ENCODE measurements at regions not wholly inside any gene's neighbourhood (a gene's known extent, or its start where the extent isn't known, plus 50 kb on each side); places are given as distances from the start of the nearest gene placed in this dataset.
"Not testable (repeated sequence)": the region's sequence is repeated elsewhere in the genome, so short reads cannot be mapped to it uniquely, and the experiment has no call there.

- H3K27ac Mint-ChIP-seq (ENCODE audit: unreplicated experiment), result no peak overlapping the region
- intact Hi-C loops (cut with micrococcal nuclease; ENCODE audit: unreplicated experiment), result no loop called here
- peaks cover 3% of the 10 kb centered on the region for H3K9me3 Mint-ChIP-seq (ENCODE audit: low read depth, unreplicated experiment)
- H3K4me3 Mint-ChIP-seq (ENCODE audit: low read depth, unreplicated experiment), result no peak overlapping the region
- H3K36me3 Mint-ChIP-seq (ENCODE audit: insufficient read depth, unreplicated experiment), result no peaks in the 10 kb centered on the region
- no peak for DNase-seq
- H3K27me3 Mint-ChIP-seq (ENCODE audit: unreplicated experiment), result no peaks in the 10 kb centered on the region
- H3K4me1 Mint-ChIP-seq (ENCODE audit: low read depth, unreplicated experiment), result no peaks in the 10 kb centered on the region
- BruUV-seq (replicated peaks), result no TSS peak
- no peak for TF ChIP-seq CTCF (IDR thresholded peaks at IDR 0.05; ENCODE audit: unreplicated experiment)
- CTCF ChIA-PET, result no interaction called here
Measured at GRCh38 chr17:21756856-21757619, 64.7 kb downstream of the KCNJ18 start.

- intact Hi-C loops (cut with micrococcal nuclease; ENCODE audit: unreplicated experiment); H3K4me3 Mint-ChIP-seq (ENCODE audit: low read depth, unreplicated experiment); DNase-seq; BruUV-seq (replicated peaks); H3K9me3 Mint-ChIP-seq (ENCODE audit: low read depth, unreplicated experiment); H3K27me3 Mint-ChIP-seq (ENCODE audit: unreplicated experiment); H3K27ac Mint-ChIP-seq (ENCODE audit: unreplicated experiment); H3K4me1 Mint-ChIP-seq (ENCODE audit: low read depth, unreplicated experiment); H3K36me3 Mint-ChIP-seq (ENCODE audit: insufficient read depth, unreplicated experiment); CTCF ChIA-PET: not testable (repeated sequence)
Measured at GRCh38 chr17:21759636-21760035, 67.3 kb downstream of the KCNJ18 start.

- H3K27me3 Mint-ChIP-seq (ENCODE audit: unreplicated experiment); DNase-seq; H3K9me3 Mint-ChIP-seq (ENCODE audit: low read depth, unreplicated experiment); H3K36me3 Mint-ChIP-seq (ENCODE audit: insufficient read depth, unreplicated experiment); CTCF ChIA-PET; H3K4me1 Mint-ChIP-seq (ENCODE audit: low read depth, unreplicated experiment); intact Hi-C loops (cut with micrococcal nuclease; ENCODE audit: unreplicated experiment); H3K27ac Mint-ChIP-seq (ENCODE audit: unreplicated experiment); H3K4me3 Mint-ChIP-seq (ENCODE audit: low read depth, unreplicated experiment); BruUV-seq (replicated peaks): not testable (repeated sequence)
Measured at GRCh38 chr17:21763738-21764340, 71.5 kb downstream of the KCNJ18 start.

- BruUV-seq (replicated peaks), result not testable (repeated sequence)
Measured at GRCh38 chr17:21765651-21766290, 73.4 kb downstream of the KCNJ18 start.

GRCh38 chr17:21766565-21766964, 74.2 kb downstream of the KCNJ18 start:
- H3K4me3 Mint-ChIP-seq (ENCODE audit: low read depth, unreplicated experiment); DNase-seq; H3K4me1 Mint-ChIP-seq (ENCODE audit: low read depth, unreplicated experiment); CTCF ChIA-PET; H3K9me3 Mint-ChIP-seq (ENCODE audit: low read depth, unreplicated experiment); BruUV-seq (replicated peaks); H3K27me3 Mint-ChIP-seq (ENCODE audit: unreplicated experiment); H3K36me3 Mint-ChIP-seq (ENCODE audit: insufficient read depth, unreplicated experiment); intact Hi-C loops (cut with micrococcal nuclease; ENCODE audit: unreplicated experiment); H3K27ac Mint-ChIP-seq (ENCODE audit: unreplicated experiment): not testable (repeated sequence)

More at GRCh38 chr17:21765651-21766290, 73.4 kb downstream of the KCNJ18 start:
- H3K27me3 Mint-ChIP-seq (ENCODE audit: unreplicated experiment); H3K36me3 Mint-ChIP-seq (ENCODE audit: insufficient read depth, unreplicated experiment); H3K4me1 Mint-ChIP-seq (ENCODE audit: low read depth, unreplicated experiment); H3K27ac Mint-ChIP-seq (ENCODE audit: unreplicated experiment); DNase-seq; H3K9me3 Mint-ChIP-seq (ENCODE audit: low read depth, unreplicated experiment); H3K4me3 Mint-ChIP-seq (ENCODE audit: low read depth, unreplicated experiment); CTCF ChIA-PET; intact Hi-C loops (cut with micrococcal nuclease; ENCODE audit: unreplicated experiment): not testable (repeated sequence)

GRCh38 chr17:21767162-21768156, 75.1 kb downstream of the KCNJ18 start:
- BruUV-seq (replicated peaks); intact Hi-C loops (cut with micrococcal nuclease; ENCODE audit: unreplicated experiment); DNase-seq; H3K4me1 Mint-ChIP-seq (ENCODE audit: low read depth, unreplicated experiment); H3K27ac Mint-ChIP-seq (ENCODE audit: unreplicated experiment); H3K27me3 Mint-ChIP-seq (ENCODE audit: unreplicated experiment); H3K36me3 Mint-ChIP-seq (ENCODE audit: insufficient read depth, unreplicated experiment); CTCF ChIA-PET; H3K9me3 Mint-ChIP-seq (ENCODE audit: low read depth, unreplicated experiment); H3K4me3 Mint-ChIP-seq (ENCODE audit: low read depth, unreplicated experiment): not testable (repeated sequence)

- H3K4me3 Mint-ChIP-seq (ENCODE audit: low read depth, unreplicated experiment); intact Hi-C loops (cut with micrococcal nuclease; ENCODE audit: unreplicated experiment); H3K36me3 Mint-ChIP-seq (ENCODE audit: insufficient read depth, unreplicated experiment); H3K27me3 Mint-ChIP-seq (ENCODE audit: unreplicated experiment); BruUV-seq (replicated peaks); H3K4me1 Mint-ChIP-seq (ENCODE audit: low read depth, unreplicated experiment); CTCF ChIA-PET; H3K27ac Mint-ChIP-seq (ENCODE audit: unreplicated experiment); DNase-seq; H3K9me3 Mint-ChIP-seq (ENCODE audit: low read depth, unreplicated experiment): not testable (repeated sequence)
Measured at GRCh38 chr17:21768244-21768643, 75.9 kb downstream of the KCNJ18 start.

- not testable (repeated sequence) for BruUV-seq (replicated peaks); H3K9me3 Mint-ChIP-seq (ENCODE audit: low read depth, unreplicated experiment)
Measured at GRCh38 chr17:21768729-21769462, 76.6 kb downstream of the KCNJ18 start.

More at GRCh38 chr17:21768729-21769462, 76.6 kb downstream of the KCNJ18 start:
- H3K36me3 Mint-ChIP-seq (ENCODE audit: insufficient read depth, unreplicated experiment); H3K4me1 Mint-ChIP-seq (ENCODE audit: low read depth, unreplicated experiment); H3K27ac Mint-ChIP-seq (ENCODE audit: unreplicated experiment); CTCF ChIA-PET; intact Hi-C loops (cut with micrococcal nuclease; ENCODE audit: unreplicated experiment); H3K27me3 Mint-ChIP-seq (ENCODE audit: unreplicated experiment); DNase-seq; H3K4me3 Mint-ChIP-seq (ENCODE audit: low read depth, unreplicated experiment): not testable (repeated sequence)

Data from Calu3 (cell line).